ENCODE measurements at regions not wholly inside any gene's neighbourhood (a gene's known extent, or its start where the extent isn't known, plus 50 kb on each side); places are given as distances from the start of the nearest gene placed in this dataset.

DNA sequence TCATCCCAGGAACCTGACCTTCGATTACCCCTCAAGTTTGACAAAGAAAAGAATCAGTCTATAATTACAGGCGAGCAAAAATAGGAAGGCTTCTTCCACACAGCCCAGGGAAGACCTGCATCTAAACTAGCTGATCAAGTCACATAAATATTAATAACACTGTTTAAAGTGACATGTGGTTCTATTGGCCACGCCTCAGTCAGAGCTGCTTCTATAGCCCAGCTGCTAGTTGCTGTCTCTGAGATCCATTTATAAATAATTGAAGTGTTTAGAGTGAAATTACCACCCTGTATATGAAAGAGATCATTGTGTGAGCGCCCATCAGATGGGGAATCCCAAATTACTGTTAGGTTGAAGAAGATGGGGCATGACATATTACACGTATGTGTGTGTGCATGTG is 426.0 kb downstream of the CDH2 start:
- no peak for DNase-seq

DNA sequence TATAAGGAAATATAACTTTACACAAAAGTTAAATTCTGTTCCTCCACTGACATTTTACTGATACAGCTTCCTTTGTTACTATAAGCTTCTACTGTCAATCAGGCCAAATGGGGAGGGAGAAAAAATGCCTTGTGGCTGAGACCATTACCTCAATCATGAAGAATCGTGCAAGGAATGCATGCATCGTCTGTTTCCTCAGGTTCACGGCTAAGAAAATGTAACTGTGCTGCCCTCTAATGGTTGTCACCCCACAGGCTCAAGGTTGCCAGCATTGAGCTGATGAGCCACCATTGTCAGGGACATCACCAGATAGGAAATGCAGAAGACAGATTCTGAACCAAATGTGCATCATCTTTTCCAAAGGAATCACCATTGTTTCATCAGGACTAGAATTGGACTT is 426.9 kb downstream of the CDH2 start:
- peak; percentile 12 for DNase-seq

DNA sequence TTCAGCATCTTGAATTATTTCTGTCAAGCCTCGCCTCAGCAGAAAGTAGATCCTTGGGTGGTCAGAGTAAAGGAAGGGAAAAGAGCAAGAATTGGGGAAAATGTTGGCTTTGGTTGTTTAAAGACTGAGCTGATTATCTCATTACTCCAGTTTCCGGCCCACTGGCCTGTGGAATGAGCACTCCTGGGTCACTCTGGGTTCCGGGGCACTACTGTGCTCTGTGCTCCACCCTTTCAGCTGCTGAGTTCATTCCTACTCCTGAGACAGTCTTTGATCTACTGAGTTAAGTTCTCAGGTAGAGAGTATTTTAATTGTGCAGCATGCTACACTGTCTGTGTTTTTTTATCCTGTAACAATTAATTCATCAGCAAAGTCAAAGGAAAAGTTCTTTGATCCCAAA is 427.7 kb downstream of the CDH2 start:
- DNase-seq: peak; percentile 16

DNA sequence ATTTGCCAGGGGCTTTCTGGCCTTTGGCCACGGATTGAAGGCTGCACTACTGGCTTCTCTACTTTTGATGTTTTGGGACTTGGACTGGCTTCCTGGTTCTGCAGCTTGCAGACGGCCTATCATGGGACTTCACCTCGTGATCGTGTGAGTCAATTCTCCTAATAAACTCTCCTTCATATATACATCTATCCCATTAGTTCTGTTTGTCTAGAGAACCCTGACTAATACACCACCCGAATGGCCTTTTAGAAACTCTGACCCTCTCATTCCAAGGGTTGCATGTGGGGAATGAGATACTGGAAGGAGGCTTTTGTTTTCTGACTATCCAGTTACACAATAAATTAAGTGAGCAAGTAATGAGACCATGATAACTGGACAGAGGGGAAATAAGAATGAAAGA is 430.7 kb downstream of the CDH2 start:
- DNase-seq: no peak

DNA sequence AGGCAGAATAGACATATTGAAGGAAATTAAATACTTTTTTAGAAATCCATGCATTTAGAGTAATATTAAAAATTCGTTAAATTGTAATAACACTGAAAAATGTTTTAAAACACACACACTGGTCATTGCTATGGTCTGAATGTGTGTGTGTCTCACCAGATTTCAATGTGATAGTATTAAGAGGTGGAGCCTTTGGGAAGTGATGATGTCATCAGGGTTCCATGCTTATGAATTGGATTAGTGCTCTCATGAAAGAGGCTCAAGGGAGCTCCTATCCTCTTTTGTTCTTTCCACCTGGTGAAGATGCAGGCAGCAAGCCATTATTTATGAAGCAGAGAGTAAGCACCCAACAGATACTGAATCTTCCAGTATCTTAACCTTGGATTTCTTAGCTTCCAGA is 441.8 kb downstream of the CDH2 start:
- no peak for DNase-seq

DNA sequence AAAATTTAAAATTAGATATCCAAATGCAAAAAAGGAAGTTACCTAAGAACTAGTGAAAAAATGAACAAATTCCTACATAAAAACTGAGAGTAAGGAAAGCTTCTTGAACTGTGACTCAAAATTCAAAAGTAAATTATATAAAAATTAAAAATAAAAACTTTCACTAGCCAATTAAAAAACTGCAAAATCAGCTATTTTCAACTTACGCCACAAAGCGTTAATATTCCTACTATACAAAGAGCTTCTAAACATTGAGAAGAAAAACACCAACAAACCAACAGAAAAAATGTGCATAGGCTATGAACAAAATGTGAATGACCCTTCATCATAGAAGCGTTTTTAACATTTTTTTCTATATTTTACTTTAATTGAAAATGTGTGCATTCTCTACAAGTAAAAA is 445.7 kb downstream of the CDH2 start:
- DNase-seq: no peak

DNA sequence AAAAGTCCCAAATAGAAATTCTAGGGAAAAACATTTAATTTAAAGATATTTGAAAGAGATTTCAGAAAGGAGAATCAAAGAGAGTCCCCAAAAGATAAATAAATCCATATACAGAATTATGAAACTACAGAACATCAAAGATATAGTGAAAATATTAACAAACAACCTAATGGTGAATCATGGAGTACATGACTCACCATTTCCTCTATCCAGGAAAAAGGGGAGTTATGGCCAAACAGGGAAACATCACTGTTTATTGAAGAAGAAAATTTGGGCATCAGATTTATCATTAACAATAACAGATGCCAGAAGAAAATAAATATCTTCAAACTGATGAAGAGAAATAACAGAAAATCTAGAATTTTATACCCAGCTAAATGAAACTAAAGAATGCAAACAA is 448.3 kb downstream of the CDH2 start:
- DNase-seq: no peak

DNA sequence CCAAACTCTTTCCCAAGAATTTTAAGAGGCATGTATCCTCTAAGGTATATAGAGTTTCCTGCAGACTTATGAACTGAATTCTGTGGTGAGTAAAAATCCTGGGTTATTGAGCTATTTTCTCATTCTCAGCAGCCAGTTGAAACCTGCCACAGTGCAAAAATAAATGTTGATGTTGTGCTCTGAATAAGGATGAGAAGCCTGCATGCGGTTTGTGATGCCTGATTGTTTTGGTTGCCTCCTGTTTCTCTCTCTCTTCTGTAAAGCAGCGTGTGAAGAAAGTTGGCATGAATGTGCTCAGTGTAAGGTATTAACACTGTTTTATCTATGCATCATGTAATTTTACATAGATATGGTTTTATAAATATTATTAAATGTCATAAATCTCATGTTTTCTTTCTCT is 452.6 kb downstream of the CDH2 start:
- DNase-seq: no peak

DNA sequence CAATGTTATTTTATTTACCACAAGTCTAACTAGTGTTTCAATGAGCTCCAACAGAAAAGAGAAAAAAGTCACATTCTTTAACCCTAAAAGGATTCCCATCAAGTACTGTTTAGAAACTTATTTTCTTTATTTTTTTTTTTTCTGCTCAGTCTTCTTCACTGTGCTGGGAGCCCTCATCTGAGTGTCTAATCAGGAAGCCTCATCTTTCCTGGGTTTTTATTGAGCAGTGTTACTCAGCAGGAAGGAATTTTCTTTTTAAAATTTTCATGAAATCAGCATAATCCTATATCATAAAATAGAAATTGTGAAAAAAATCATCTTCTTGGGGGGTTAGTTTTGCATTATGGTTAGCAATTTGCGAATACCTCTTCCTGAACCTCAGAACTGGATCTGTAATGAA is 453.8 kb downstream of the CDH2 start:
- DNase-seq: no peak

DNA sequence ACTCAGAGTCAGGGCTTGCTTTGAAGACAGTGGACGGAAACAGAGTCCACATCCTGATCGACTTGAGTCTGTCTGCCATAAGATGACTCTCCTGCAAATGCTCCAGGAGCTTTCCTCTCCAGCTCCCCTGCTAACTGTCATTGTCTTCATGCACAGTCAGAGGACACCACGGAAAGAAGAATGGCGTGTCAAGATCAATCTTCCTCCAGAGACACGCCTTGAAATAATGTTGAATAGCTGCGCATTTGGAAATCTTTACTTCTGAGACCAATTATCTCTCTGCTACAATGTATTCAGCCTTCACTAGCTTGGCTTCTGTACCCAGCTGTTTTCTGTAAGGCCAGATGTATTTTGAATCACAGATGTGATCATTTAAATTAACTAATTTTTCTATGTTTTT is 457.2 kb downstream of the CDH2 start:
- no peak for DNase-seq

DNA sequence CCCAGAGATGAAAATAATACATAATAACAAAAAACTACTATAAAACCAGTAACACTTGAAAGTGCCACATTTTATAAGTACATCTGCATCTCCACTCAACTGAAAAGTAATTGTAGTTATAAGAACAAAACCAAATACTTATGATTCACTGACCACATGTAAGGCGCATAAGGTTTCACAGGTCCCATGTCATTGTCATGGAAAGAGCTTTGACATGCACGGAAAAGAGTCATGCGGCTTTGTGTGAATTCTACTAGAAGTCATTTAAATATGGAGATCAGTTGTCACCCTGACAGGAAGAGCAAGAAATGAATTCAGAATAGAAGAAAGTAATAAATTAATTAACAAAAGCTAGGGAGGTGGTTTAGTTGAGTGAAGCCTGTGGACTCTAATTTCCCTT is 459.1 kb downstream of the CDH2 start:
- DNase-seq: no peak

DNA sequence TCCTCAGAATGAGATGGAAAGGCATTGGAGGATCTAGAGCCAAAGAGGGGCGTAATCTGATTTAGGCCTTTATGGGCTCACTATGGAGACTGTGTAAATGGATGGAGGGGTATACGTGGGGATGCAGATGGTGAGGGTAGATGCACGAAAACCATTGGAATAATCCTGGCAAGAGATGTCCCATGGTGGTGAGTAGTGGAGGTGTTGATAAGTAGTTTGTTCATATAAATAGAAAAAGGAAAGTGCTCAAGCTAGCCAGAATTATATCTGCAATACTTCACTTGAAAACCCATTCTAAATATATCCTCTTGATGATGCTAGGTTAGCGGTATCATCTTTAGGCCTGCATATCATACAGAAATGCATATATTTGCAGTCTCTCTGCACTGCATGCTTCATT is 459.7 kb downstream of the CDH2 start:
- DNase-seq: no peak

DNA sequence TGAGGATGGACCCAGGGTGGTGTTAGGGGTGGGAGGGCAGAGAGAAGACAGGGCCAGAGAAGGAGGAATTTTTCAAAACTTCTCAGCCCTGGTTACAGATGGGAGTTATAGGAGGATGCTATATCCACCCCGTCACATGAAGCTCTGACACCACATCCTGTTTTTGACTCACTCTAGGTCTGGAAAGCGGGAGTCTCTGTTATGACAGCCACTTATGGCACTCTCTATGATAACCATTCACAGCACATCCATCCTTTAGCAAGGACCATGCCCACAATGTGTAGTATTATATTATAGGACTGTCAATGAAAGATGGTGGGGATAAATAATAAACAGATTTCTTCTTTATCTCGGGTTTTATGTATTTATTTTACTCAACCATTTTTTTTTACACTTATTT is 461.2 kb downstream of the CDH2 start:
- DNase-seq: no peak

DNA sequence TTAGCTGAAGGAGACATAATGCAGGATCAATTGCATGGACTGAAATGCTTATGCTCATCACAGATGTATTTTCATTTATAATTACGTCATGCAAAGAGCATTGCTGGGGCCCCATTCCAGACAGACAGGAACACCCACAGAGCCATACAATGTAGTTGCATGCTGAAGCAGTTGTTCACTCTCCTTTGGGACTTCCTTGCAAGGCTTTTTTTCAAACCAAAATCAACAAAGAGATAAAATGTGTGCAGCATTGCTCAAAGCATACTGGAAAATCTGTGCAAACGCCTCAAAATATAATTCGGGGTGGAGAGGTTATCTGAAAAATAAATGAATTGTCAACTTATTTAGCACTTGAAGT is 463.2 kb downstream of the CDH2 start:
- no peak for DNase-seq

DNA sequence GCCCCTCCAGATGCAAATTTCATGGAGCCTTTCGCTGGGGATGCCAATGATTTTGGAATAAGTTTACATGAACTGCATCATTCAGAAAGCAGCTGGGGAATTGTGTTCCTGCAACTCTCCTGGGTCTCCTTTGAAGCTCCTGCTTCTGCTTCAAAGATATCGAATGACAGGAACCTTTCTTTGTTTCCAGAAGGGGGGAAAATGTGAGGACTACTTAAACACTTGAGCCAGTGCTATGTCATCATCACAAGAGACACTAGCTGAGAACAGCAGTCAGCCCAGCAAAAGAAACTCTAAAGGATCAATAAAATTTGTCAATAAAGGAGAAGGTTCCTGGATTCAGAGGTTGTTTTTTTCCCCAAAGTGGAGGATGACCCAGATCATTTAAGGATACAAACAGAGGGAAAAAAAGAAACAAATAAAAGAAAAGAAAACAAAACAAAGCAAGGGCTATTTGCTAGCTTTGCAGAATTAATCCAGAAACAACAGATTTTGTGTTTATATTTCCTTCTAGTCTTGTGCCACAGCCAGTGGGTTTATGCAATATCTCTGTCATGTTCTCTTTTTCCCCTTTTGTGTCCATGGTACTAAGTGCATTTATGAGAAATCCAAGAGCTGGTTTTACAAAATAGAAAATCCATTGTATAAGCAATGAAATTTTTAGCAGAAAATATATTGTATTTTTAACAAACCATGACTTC is 463.7 kb downstream of the CDH2 start:
- DNase-seq: no peak

DNA sequence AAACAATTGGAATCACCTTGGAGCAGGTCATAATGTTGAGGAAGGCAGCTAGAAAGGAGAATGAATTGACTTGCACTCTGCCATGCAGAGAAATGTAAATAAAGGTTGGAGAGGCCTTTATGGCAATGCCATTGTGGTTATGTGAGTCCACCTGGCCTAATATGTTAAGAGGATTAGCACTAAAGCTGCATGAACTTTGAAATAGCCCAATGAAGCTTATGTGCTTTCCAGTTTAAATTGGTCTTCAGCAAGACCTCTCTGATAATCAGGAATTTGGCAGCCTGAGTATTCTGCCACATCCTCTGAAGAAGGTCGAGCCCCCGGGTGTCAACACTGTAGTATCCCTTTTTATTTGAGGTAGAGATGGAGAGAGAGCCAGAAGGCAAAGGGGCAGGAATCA is 464.9 kb downstream of the CDH2 start:
- DNase-seq: no peak

DNA sequence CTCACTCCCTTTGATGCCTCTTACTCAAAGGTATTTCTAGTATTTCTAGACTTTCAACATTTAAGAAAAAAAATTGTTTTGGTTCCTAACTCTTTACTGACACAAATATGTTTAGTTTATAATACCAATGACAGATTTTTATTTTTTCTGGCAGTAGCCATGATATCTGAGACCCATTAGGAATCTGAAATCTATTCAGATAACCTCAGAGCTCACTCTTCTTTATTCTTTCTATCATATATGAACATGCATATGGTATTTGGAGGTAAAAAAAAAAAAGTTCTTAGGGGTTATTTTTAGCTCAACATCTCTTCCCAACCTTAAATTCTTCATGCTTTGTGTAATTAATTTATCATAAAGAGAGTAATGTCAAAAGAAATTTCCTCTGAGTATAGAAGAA is 465.5 kb downstream of the CDH2 start:
- DNase-seq: no peak

DNA sequence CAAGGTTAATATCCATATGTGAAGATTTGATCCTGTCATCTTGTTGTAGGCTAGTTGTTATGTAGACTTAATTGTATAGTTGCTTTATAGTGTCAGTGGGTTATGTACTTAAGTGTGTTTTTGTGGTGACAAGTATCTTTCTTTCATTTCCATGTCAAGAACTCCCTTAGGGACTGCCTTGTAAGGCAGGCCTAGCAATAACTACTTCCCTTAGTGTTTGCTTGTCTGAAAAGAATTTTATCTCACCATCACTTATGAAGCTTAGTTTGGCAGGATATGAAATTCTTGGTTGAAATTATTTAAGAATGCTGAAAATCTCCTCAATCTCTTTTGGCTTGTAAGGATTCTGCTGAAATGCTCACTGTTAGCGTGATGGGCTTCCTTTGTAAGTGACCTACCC is 467.6 kb downstream of the CDH2 start:
- DNase-seq: no peak

DNA sequence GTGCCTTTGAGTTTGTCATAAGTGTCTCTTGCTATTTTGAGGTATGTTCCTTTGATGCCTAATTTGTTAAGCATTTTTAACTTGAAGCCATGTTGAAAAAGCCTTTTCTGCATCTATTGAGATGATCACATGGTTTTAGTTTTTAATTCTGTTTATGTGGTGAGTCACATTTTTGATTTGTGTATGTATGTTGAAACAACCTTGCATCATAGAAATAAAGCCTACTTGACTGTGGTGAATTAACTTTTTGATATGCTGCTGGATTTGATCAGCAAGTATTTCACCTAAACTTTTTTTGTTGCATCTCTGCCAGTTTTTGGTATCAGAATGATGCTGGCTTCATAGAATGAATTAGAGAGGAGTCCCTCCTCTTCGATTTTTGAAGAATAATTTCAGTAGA is 469.7 kb downstream of the CDH2 start:
- DNase-seq: no peak

DNA sequence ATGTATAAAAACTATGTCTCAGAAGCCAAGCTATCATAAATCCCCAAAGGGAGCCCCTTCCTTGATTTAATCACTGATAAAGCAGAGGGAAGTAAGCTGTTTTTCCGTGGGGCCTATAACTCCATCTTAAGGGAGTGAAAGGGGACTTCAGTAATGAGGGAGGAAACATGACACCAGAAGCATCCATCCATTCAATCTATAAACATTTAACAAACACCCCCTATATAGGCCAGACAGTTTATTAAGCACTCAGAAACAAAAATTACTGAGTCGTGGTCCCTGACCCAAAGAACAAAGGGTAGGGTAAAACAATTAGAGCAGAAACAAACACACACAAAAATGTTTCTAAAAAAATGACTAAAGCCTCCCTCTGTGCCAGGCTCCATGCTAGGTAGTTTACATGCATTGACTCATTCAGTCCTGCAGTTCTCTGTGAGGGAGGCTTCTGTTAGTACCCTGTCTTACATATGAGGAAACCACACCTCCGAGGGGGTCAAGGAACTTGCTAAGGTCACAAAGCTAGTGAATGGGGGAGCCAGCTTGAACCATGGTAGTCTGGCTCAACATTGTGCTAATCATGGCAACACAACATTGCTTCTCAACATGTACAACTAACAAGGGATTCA is 472.1 kb downstream of the CDH2 start:
- peak; percentile 39 for DNase-seq

DNA sequence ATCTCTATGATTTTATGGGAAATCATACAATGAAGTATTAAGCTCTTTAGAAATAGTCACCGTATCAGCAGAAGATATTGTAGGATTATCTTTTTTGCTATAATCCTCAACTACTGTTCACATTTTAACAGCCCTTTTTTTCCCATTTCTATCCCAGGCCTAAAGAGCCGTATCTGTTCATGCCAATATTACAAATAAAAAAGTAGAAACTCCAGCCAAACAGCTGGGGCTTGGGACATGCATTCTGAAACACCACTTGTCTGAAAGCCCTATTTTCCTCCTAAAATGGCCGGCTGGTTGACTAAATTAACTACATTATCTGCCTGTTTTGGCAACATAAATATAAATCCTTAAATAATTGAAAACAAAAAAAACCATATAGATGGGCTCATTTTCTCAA is 477.8 kb downstream of the CDH2 start:
- no peak for DNase-seq

DNA sequence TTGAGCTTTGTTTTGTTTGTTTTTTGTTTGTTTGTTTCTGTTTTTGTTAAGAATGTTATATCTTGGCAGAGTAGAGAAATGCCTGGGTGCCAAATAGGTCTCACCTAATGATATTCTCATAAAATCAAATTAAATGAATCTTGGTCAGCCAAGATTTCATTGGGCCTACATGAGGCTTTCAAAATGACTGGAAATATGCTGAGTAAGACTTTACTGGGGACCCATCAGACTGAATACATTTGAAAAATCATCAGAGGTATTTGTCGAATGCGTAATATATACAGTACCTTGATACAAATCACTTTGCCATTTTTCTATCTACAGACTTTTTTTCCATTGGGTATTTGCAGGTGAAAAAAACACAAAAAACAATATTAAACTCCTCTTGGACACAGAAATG is 480.8 kb downstream of the CDH2 start:
- DNase-seq: no peak

DNA sequence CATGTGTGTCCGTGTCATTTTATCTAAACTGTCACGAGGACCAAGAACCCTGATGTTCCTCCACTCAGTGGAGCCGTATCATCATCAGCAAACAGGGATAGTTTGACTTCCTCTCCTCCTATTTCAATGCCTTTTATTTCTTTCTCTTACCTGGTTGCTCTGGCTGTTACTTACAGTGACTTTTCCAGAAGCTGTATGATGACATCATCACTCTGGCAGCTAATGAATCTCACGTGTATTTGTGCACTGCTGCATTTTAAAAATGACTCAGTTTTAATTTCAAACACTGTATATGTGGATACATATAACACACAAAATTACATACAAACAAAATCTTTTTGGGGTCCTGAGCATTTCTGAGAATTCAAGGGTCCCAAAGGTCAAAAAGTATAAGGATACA is 481.4 kb downstream of the CDH2 start:
- no peak for DNase-seq

DNA sequence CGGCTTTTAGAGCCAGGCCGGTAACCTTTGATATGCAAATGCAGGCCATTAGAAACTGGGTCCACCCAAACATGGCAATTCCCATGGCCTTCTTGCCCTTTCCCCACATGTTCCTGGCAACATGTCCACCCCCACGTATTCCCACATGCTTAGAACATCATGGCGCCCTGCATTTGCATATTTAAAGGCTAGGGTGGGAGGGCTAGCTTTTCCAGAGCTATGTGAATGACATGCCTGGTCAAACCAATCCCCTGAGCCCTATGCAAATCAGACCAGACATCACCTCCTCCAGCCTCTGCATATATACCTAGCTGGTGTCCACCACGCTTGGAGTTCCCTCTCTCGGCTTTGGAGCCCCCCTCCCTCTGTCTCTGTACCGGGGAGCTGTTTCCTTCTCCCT is 481.9 kb downstream of the CDH2 start:
- no peak for DNase-seq

DNA sequence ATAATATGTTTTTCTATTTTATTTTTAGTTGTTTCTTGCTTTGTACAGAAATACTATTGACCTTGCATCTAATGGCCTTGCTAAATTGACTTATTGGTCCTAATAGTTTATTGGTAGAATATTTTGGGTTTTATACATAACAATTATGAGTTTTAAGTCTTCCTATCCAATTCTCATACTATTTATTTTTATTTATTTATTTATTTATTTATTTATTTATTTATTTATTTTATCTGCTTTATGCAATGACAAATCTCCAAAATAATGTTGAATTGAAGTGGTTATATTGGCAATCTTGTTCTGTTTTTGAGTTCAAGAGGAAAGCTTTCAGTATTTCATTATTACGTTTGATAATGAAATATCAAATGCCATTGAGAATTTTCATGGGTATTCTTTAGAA is 488.3 kb downstream of the CDH2 start:
- no peak for DNase-seq
